ENCODE measurements at regions not wholly inside any gene's neighbourhood (a gene's known extent, or its start where the extent isn't known, plus 50 kb on each side); places are given as distances from the start of the nearest gene placed in this dataset.
"Not testable (repeated sequence)": the region's sequence is repeated elsewhere in the genome, so short reads cannot be mapped to it uniquely, and the experiment has no call there.

GRCh38 chr5:21398511-21398910, 1410.5 kb upstream of the CDH18 start:
- Histone ChIP-seq H3K9me3 (no peaks in the 10 kb centered on the region), H3K4me3 (no peak overlapping the region), H3K27ac (no peak overlapping the region), H3K36me3 (no peaks in the 10 kb centered on the region), H3K27me3 (no peaks in the 10 kb centered on the region), H3K4me1 (no peaks in the 10 kb centered on the region)
- no peak for TF ChIP-seq POLR2A (IDR thresholded peaks at IDR 0.05)
- TF ChIP-seq EP300 (IDR thresholded peaks at IDR 0.05; ENCODE audit: low read depth): no peak
- no peak for TF ChIP-seq POLR2AphosphoS5 (IDR thresholded peaks at IDR 0.05)
- no peak for TF ChIP-seq CTCF (IDR thresholded peaks at IDR 0.05)
- DNase-seq: no peak
- WGBS, 2 donors (ENCODE audit: low coverage in 1 of 2): 34% methylated on average over 3 of the region's 3 CpGs; no CpG with 5 or more reads in 1 of the 2 donors
- in situ Hi-C loops (cut with MboI; ENCODE audit: low pct_ligation_motif_present in 1 of 4, low pct_unique_long_range_greater_than_20kb in 1 of 4, low sequenced_read_pairs in 3 of 4): no loop called here
- intact Hi-C loops (cut with DNase I; ENCODE audit: low total_unique reads): no loop called here

DNA sequence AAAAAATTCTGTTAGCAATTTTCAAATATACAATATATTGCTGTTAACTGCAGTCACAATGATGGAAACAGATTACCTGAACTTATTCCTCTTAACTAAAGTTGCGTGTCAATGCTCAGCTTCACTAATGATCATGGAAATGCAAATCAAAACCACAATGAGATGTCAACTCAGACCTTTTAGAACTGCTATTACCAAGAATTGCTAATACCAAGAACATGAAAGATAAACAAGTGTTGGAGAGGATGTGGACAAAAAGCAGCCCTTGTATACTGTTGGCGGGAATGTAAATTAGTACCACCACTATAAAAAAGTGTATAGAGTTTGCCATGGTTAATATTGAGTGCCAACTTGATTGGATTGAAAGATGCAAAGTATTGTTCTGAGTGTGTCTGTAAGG, 1409.7 kb upstream of the CDH18 start:
- H3K36me3 ChIP-seq: no peaks in the 10 kb centered on the region
- intact Hi-C loops (cut with DNase I; ENCODE audit: low total_unique reads): no loop called here
- 75% methylated on average over 2 of the region's 2 CpGs for WGBS, 2 donors (ENCODE audit: low coverage in 1 of 2)
- no peaks in the 10 kb centered on the region for H3K4me1 ChIP-seq
- no peaks in the 10 kb centered on the region for H3K9me3 ChIP-seq
- no peak for DNase-seq
- no peaks in the 10 kb centered on the region for H3K27me3 ChIP-seq
- H3K27ac ChIP-seq: no peak overlapping the region
- TF ChIP-seq POLR2AphosphoS5 (IDR thresholded peaks at IDR 0.05) (no peak), POLR2A (IDR thresholded peaks at IDR 0.05) (no peak), CTCF (IDR thresholded peaks at IDR 0.05) (no peak), EP300 (IDR thresholded peaks at IDR 0.05; ENCODE audit: low read depth) (no peak)
- H3K4me3 ChIP-seq: no peak overlapping the region
- in situ Hi-C loops (cut with MboI; ENCODE audit: low pct_ligation_motif_present in 1 of 4, low pct_unique_long_range_greater_than_20kb in 1 of 4, low sequenced_read_pairs in 3 of 4): no loop called here

GRCh38 chr5:21391506-21391905, 1403.5 kb upstream of the CDH18 start:
- no peaks in the 10 kb centered on the region for H3K36me3 ChIP-seq
- H3K4me1 ChIP-seq: no peaks in the 10 kb centered on the region
- no peak overlapping the region for H3K27ac ChIP-seq
- WGBS, 2 donors (ENCODE audit: low coverage in 1 of 2): 60 to 82% methylated on average over 1 of the region's 1 CpG
- DNase-seq: no peak
- intact Hi-C loops (cut with DNase I; ENCODE audit: low total_unique reads): no loop called here
- H3K27me3 ChIP-seq: no peaks in the 10 kb centered on the region
- no peaks in the 10 kb centered on the region for H3K9me3 ChIP-seq
- in situ Hi-C loops (cut with MboI; ENCODE audit: low pct_ligation_motif_present in 1 of 4, low pct_unique_long_range_greater_than_20kb in 1 of 4, low sequenced_read_pairs in 3 of 4): no loop called here
- no peak overlapping the region for H3K4me3 ChIP-seq
- TF ChIP-seq CTCF (IDR thresholded peaks at IDR 0.05) (no peak), POLR2AphosphoS5 (IDR thresholded peaks at IDR 0.05) (no peak), EP300 (IDR thresholded peaks at IDR 0.05; ENCODE audit: low read depth) (no peak), POLR2A (IDR thresholded peaks at IDR 0.05) (no peak)

- H3K27ac ChIP-seq; H3K4me3 ChIP-seq; in situ Hi-C loops (cut with MboI; ENCODE audit: low pct_ligation_motif_present in 1 of 4, low pct_unique_long_range_greater_than_20kb in 1 of 4, low sequenced_read_pairs in 3 of 4); H3K36me3 ChIP-seq; H3K9me3 ChIP-seq; DNase-seq; intact Hi-C loops (cut with DNase I; ENCODE audit: low total_unique reads); H3K27me3 ChIP-seq; H3K4me1 ChIP-seq: not testable (repeated sequence)
Measured at GRCh38 chr5:21360754-21361153, 1372.8 kb upstream of the CDH18 start.

- in situ Hi-C loops (cut with MboI; ENCODE audit: low pct_ligation_motif_present in 1 of 4, low pct_unique_long_range_greater_than_20kb in 1 of 4, low sequenced_read_pairs in 3 of 4); H3K9me3 ChIP-seq; H3K4me3 ChIP-seq; H3K27me3 ChIP-seq; DNase-seq; H3K36me3 ChIP-seq; intact Hi-C loops (cut with DNase I; ENCODE audit: low total_unique reads); H3K27ac ChIP-seq; H3K4me1 ChIP-seq: not testable (repeated sequence)
- WGBS, 2 donors (ENCODE audit: low coverage in 1 of 2): 60 to 80% methylated on average over 1 to 3 of the region's 3 CpGs
Measured at GRCh38 chr5:21341948-21342261, 1353.9 kb upstream of the CDH18 start.

DNA sequence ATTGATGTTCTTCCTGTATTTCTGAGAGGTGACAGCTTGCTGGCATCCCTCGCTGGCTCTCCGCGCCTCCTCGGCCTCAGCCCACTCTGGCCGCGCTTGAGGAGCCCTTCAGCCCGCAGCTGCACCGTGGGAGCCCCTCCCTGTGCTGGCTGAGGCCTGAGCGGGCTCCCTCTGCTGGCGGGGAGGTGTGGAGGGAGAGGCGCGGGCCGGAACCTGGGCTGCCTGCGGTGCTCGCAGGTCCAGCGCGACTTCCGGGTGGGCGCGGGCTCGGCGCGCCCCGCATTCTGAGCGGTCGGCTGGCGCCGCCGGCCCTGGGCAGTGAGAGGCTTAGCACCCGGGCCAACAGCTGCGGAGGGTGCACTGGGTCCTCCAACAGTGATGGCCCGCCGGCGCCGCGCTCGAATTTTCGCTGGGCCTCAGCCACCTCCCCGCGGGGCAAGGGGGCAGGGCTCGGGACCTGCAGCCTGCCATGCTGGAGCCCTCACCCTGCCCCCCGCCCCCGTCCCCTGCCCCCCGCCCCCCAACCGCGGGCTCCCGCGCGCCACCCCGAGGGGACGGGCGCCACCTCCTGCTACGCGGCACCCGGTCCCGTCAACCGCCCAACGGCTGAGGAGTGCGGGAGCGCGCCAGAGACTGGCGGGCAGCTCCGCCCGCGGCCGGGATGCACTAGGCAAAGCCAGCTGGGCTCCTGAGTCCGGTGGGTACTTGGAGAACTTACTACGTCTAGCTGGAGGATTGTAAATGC, 1353.4 kb upstream of the CDH18 start:
- H3K27ac ChIP-seq; H3K36me3 ChIP-seq; H3K9me3 ChIP-seq; in situ Hi-C loops (cut with MboI; ENCODE audit: low pct_ligation_motif_present in 1 of 4, low pct_unique_long_range_greater_than_20kb in 1 of 4, low sequenced_read_pairs in 3 of 4); intact Hi-C loops (cut with DNase I; ENCODE audit: low total_unique reads); DNase-seq; H3K27me3 ChIP-seq; H3K4me1 ChIP-seq: not testable (repeated sequence)
- H3K4me3 ChIP-seq: peak overlapping the region in 1 of 4 donors; percentile 13
- WGBS, 2 donors (ENCODE audit: low coverage in 1 of 2): 65% methylated on average over 7 of the region's 68 CpGs; no CpG with 5 or more reads in 1 of the 2 donors

GRCh38 chr5:21340233-21340632, 1352.2 kb upstream of the CDH18 start:
- intact Hi-C loops (cut with DNase I; ENCODE audit: low total_unique reads); H3K4me3 ChIP-seq; H3K36me3 ChIP-seq; DNase-seq; H3K9me3 ChIP-seq; H3K27ac ChIP-seq; H3K27me3 ChIP-seq; H3K4me1 ChIP-seq; in situ Hi-C loops (cut with MboI; ENCODE audit: low pct_ligation_motif_present in 1 of 4, low pct_unique_long_range_greater_than_20kb in 1 of 4, low sequenced_read_pairs in 3 of 4): not testable (repeated sequence)
- 54 to 76% methylated on average over 2 to 3 of the region's 3 CpGs for WGBS, 2 donors (ENCODE audit: low coverage in 1 of 2)

DNA sequence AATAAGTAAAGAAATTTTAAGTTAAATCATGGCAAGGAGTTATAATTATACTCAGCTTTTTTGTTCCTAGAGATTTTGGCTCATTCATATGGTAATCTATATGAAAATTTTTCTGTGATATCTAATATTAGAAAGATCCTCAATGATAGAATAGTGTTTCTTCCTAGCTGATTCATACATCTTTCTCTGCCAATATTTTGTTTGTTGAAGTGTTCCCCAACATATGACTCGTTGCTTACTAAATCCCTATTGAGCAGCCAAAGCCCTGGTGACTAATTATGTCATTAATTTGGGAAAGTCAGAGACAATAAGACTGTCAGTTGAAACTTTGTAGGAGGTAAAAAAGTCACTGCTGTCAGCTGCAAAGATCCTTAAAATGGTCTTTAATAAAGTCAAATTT, 1348.5 kb upstream of the CDH18 start:
- H3K4me1 ChIP-seq; H3K9me3 ChIP-seq; intact Hi-C loops (cut with DNase I; ENCODE audit: low total_unique reads); H3K4me3 ChIP-seq; DNase-seq; H3K27ac ChIP-seq; H3K27me3 ChIP-seq; in situ Hi-C loops (cut with MboI; ENCODE audit: low pct_ligation_motif_present in 1 of 4, low pct_unique_long_range_greater_than_20kb in 1 of 4, low sequenced_read_pairs in 3 of 4); H3K36me3 ChIP-seq: not testable (repeated sequence)
- WGBS, 2 donors (ENCODE audit: low coverage in 1 of 2): 14 to 20% methylated on average over 1 of the region's 1 CpG

Data from transverse colon (tissue), 4 donors.